GM23338 (cell line): ENCODE measurements at regions not wholly inside any gene's neighbourhood (a gene's known extent, or its start where the extent isn't known, plus 50 kb on each side); places are given as distances from the start of the nearest gene placed in this dataset.
A peak's percentile ranks its signal among the peaks of the same experiment; 100 is the strongest.

Source experiments
- ATAC-seq: fragments of 200-7000 bp; cut with Tn5 transposase; 3 replicates; pipeline ENCODE4 v1.9.1; 2020
- DNase-seq: peaks from one replicate; pipeline ENCODE4 v3.0.0-alpha.2; 2015; ENCODE audit warnings: low spot score
- H2AFZ ChIP-seq: fragments of 200-600 bp; sonication (generic); 2 replicates; pipeline ENCODE4 v1.8.0; 2016; ENCODE audit warnings: antibody characterized with exemption, mild to moderate bottlenecking, moderate library complexity
- H3F3A ChIP-seq: fragments of 200-600 bp; sonication (generic); replicated peaks from 2 replicates; pipeline ENCODE4 v1.8.0; 2017; ENCODE audit warnings: antibody characterized with exemption, mixed run types, low read depth
- H3K27ac ChIP-seq: fragments of 200-600 bp; sonication (generic); 2 replicates; pipeline ENCODE4 v1.6.1; 2016; ENCODE audit warnings: low read depth
- H3K27me3 ChIP-seq: fragments of 200-600 bp; sonication (generic); 2 replicates; pipeline ENCODE4 v1.8.0; 2016; ENCODE audit warnings: mild to moderate bottlenecking, mixed run types, moderate library complexity; ENCODE audit not compliant: insufficient read depth
- H3K36me3 ChIP-seq: fragments of 200-600 bp; sonication (generic); 2 replicates; pipeline ENCODE4 v1.8.0; 2016; ENCODE audit warnings: mild to moderate bottlenecking; ENCODE audit not compliant: insufficient read depth
- H3K4me1 ChIP-seq: fragments of 200-600 bp; sonication (generic); 2 replicates; pipeline ENCODE4 v1.8.0; 2016; ENCODE audit warnings: mild to moderate bottlenecking, moderate library complexity; ENCODE audit not compliant: insufficient read depth
- H3K4me2 ChIP-seq: fragments of 200-600 bp; sonication (generic); 2 replicates; pipeline ENCODE4 v1.7.1; 2017; ENCODE audit warnings: mixed run types
- H3K4me3 ChIP-seq: fragments of 200-600 bp; sonication (generic); 2 replicates; pipeline ENCODE4 v1.6.1; 2016; ENCODE audit warnings: mixed run types
- H3K79me2 ChIP-seq: fragments of 200-600 bp; sonication (generic); replicated peaks from 2 replicates; pipeline ENCODE4 v1.8.0; 2017; ENCODE audit warnings: mild to moderate bottlenecking; ENCODE audit not compliant: insufficient read depth
- H3K9me2 ChIP-seq: fragments of 200-600 bp; sonication (generic); 2 replicates; pipeline ENCODE4 v1.8.0; 2017; ENCODE audit not compliant: insufficient read depth
- H4K20me1 ChIP-seq: fragments of 200-600 bp; sonication (generic); replicated peaks from 2 replicates; pipeline ENCODE4 v1.8.0; 2017; ENCODE audit warnings: mild to moderate bottlenecking; ENCODE audit not compliant: insufficient read depth
- H3K27ac Mint-ChIP-seq: 2 replicates; pipeline ENCODE4 v1.8.0; 2020; ENCODE audit warnings: inconsistent platforms, mild to moderate bottlenecking, moderate library complexity, mixed read lengths
- H3K27me3 Mint-ChIP-seq: 3 replicates; pipeline ENCODE4 v1.8.0; 2022; ENCODE audit warnings: low read depth, mild to moderate bottlenecking, moderate library complexity, mixed read lengths, inconsistent platforms; ENCODE audit not compliant: insufficient read depth, poor library complexity
- H3K36me3 Mint-ChIP-seq: 3 replicates; pipeline ENCODE4 v1.8.0; 2021; ENCODE audit warnings: low read depth, mild to moderate bottlenecking, inconsistent platforms, moderate library complexity, mixed read lengths
- H3K4me1 Mint-ChIP-seq: 3 replicates; pipeline ENCODE4 v1.8.0; 2020; ENCODE audit warnings: mild to moderate bottlenecking, inconsistent platforms, mixed read lengths
- H3K4me3 Mint-ChIP-seq: 3 replicates; pipeline ENCODE4 v1.8.0; 2021; ENCODE audit warnings: moderate library complexity, mild to moderate bottlenecking, inconsistent platforms, mixed read lengths
- H3K9me3 Mint-ChIP-seq: 3 replicates; pipeline ENCODE4 v1.8.0; 2020; ENCODE audit warnings: moderate library complexity, mild to moderate bottlenecking, inconsistent platforms, mixed read lengths
- ZNF331 ChIP-seq: fragments of 250-450 bp; sonication (Bioruptor Pico); IDR thresholded peaks from 2 replicates; pipeline ENCODE4 v1.5.0; 2020; ENCODE audit warnings: low read depth, mild to moderate bottlenecking, moderate library complexity
- TF ChIP-seq, protein P1 (sequence below): fragments of 250-450 bp; sonication (Bioruptor Pico); IDR thresholded peaks from 2 replicates; pipeline ENCODE4 v1.5.0; 2020; ENCODE audit warnings: mild to moderate bottlenecking, moderate library complexity
- TF ChIP-seq, protein P2 (sequence below): IDR thresholded peaks from one replicate; pipeline ENCODE4 v1.6.1; 2018; ENCODE audit warnings: antibody characterized with exemption; ENCODE audit not compliant: unreplicated experiment
- TF ChIP-seq, protein P3 (sequence below): IDR thresholded peaks from 2 replicates; pipeline ENCODE4 v1.6.1; 2016; ENCODE audit warnings: antibody characterized with exemption

DNA sequence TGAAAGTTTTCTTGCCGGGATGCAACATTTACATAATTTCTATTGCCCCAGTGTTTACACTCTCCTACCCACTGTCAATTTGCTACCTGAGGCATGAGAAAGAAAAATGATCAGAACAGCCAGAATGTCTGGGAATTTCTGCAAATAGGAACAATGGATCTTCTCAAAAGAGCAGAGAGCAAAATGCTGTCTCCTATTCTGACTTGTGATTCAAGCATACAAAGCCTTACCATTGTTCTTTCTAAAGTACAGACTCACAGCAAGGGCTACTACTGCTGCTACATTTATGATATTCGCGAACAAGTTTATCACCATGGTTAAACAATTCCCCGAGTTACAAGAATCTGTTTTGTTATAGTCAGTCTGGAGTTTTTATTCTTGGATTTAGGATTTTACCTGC lies 329.9 kb upstream of the CELF2 start (continued):
- TF ChIP-seq, protein P1, sequence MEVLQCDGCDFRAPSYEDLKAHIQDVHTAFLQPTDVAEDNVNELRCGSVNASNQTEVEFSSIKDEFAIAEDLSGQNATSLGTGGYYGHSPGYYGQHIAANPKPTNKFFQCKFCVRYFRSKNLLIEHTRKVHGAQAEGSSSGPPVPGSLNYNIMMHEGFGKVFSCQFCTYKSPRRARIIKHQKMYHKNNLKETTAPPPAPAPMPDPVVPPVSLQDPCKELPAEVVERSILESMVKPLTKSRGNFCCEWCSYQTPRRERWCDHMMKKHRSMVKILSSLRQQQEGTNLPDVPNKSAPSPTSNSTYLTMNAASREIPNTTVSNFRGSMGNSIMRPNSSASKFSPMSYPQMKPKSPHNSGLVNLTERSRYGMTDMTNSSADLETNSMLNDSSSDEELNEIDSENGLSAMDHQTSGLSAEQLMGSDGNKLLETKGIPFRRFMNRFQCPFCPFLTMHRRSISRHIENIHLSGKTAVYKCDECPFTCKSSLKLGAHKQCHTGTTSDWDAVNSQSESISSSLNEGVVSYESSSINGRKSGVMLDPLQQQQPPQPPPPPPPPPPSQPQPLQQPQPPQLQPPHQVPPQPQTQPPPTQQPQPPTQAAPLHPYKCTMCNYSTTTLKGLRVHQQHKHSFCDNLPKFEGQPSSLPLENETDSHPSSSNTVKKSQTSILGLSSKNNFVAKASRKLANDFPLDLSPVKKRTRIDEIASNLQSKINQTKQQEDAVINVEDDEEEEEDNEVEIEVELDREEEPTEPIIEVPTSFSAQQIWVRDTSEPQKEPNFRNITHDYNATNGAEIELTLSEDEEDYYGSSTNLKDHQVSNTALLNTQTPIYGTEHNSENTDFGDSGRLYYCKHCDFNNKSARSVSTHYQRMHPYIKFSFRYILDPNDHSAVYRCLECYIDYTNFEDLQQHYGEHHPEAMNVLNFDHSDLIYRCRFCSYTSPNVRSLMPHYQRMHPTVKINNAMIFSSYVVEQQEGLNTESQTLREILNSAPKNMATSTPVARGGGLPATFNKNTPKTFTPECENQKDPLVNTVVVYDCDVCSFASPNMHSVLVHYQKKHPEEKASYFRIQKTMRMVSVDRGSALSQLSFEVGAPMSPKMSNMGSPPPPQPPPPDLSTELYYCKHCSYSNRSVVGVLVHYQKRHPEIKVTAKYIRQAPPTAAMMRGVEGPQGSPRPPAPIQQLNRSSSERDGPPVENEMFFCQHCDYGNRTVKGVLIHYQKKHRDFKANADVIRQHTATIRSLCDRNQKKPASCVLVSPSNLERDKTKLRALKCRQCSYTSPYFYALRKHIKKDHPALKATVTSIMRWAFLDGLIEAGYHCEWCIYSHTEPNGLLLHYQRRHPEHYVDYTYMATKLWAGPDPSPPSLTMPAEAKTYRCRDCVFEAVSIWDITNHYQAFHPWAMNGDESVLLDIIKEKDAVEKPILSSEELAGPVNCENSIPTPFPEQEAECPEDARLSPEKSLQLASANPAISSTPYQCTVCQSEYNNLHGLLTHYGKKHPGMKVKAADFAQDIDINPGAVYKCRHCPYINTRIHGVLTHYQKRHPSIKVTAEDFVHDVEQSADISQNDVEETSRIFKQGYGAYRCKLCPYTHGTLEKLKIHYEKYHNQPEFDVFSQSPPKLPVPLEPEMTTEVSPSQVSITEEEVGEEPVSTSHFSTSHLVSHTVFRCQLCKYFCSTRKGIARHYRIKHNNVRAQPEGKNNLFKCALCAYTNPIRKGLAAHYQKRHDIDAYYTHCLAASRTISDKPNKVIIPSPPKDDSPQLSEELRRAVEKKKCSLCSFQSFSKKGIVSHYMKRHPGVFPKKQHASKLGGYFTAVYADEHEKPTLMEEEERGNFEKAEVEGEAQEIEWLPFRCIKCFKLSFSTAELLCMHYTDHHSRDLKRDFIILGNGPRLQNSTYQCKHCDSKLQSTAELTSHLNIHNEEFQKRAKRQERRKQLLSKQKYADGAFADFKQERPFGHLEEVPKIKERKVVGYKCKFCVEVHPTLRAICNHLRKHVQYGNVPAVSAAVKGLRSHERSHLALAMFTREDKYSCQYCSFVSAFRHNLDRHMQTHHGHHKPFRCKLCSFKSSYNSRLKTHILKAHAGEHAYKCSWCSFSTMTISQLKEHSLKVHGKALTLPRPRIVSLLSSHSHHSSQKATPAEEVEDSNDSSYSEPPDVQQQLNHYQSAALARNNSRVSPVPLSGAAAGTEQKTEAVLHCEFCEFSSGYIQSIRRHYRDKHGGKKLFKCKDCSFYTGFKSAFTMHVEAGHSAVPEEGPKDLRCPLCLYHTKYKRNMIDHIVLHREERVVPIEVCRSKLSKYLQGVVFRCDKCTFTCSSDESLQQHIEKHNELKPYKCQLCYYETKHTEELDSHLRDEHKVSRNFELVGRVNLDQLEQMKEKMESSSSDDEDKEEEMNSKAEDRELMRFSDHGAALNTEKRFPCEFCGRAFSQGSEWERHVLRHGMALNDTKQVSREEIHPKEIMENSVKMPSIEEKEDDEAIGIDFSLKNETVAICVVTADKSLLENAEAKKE (CRISPR knock-in tag), result no peak
- TF ChIP-seq ZNF331 (CRISPR knock-in tag), result no peak

DNA sequence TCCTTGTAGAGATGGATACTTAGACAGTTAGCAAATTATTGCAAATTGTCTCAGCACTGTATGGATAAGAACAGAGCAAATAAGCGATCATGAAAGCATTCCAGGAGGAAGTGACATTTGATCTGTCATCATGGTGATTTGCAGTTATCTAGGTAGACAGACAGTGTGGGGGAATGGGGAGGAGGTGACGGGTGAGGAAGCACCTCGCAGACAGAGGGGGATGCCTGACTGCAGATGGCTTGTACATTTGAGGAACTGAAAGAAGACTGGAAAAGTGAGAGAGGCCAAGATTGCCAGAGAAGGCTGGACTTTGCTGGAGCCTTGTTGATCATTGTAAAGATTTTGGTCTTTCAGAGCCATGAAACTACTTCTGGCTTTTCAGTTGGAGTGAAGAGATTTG lies 318.2 kb upstream of the CELF2 start:
- Histone ChIP-seq H3K27me3 (no peaks in the 10 kb centered on the region), H2AFZ (peak overlapping the region; percentile 47; the same call in 1 of the 2 replicates), H3K4me3 (no peak overlapping the region), H3K36me3 (no peaks in the 10 kb centered on the region), H3K4me1 (peaks cover 5% of the 10 kb centered on the region; the same call in 1 of the 2 replicates), H3F3A (no peaks in the 10 kb centered on the region), H3K4me2 (no peak overlapping the region), H4K20me1 (no peaks in the 10 kb centered on the region), H3K9me2 (no peaks in the 10 kb centered on the region), H3K27ac (no peak overlapping the region), H3K79me2 (no peaks in the 10 kb centered on the region)
- Mint-ChIP-seq H3K9me3 (peaks cover 14% of the 10 kb centered on the region), H3K4me1 (peaks cover 20% of the 10 kb centered on the region), H3K27me3 (peaks cover 4% of the 10 kb centered on the region), H3K36me3 (peaks cover 11% of the 10 kb centered on the region), H3K27ac (no peak overlapping the region), H3K4me3 (no peak overlapping the region)
- DNase-seq (no peak), ATAC-seq (no peak)
- TF ChIP-seq, protein P2, sequence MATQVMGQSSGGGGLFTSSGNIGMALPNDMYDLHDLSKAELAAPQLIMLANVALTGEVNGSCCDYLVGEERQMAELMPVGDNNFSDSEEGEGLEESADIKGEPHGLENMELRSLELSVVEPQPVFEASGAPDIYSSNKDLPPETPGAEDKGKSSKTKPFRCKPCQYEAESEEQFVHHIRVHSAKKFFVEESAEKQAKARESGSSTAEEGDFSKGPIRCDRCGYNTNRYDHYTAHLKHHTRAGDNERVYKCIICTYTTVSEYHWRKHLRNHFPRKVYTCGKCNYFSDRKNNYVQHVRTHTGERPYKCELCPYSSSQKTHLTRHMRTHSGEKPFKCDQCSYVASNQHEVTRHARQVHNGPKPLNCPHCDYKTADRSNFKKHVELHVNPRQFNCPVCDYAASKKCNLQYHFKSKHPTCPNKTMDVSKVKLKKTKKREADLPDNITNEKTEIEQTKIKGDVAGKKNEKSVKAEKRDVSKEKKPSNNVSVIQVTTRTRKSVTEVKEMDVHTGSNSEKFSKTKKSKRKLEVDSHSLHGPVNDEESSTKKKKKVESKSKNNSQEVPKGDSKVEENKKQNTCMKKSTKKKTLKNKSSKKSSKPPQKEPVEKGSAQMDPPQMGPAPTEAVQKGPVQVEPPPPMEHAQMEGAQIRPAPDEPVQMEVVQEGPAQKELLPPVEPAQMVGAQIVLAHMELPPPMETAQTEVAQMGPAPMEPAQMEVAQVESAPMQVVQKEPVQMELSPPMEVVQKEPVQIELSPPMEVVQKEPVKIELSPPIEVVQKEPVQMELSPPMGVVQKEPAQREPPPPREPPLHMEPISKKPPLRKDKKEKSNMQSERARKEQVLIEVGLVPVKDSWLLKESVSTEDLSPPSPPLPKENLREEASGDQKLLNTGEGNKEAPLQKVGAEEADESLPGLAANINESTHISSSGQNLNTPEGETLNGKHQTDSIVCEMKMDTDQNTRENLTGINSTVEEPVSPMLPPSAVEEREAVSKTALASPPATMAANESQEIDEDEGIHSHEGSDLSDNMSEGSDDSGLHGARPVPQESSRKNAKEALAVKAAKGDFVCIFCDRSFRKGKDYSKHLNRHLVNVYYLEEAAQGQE, result no peak
- TF ChIP-seq, protein P3, sequence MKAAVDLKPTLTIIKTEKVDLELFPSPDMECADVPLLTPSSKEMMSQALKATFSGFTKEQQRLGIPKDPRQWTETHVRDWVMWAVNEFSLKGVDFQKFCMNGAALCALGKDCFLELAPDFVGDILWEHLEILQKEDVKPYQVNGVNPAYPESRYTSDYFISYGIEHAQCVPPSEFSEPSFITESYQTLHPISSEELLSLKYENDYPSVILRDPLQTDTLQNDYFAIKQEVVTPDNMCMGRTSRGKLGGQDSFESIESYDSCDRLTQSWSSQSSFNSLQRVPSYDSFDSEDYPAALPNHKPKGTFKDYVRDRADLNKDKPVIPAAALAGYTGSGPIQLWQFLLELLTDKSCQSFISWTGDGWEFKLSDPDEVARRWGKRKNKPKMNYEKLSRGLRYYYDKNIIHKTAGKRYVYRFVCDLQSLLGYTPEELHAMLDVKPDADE, result no peak
